ENCODE measurements at regions not wholly inside any gene's neighbourhood (a gene's known extent, or its start where the extent isn't known, plus 50 kb on each side); places are given as distances from the start of the nearest gene placed in this dataset.

DNA sequence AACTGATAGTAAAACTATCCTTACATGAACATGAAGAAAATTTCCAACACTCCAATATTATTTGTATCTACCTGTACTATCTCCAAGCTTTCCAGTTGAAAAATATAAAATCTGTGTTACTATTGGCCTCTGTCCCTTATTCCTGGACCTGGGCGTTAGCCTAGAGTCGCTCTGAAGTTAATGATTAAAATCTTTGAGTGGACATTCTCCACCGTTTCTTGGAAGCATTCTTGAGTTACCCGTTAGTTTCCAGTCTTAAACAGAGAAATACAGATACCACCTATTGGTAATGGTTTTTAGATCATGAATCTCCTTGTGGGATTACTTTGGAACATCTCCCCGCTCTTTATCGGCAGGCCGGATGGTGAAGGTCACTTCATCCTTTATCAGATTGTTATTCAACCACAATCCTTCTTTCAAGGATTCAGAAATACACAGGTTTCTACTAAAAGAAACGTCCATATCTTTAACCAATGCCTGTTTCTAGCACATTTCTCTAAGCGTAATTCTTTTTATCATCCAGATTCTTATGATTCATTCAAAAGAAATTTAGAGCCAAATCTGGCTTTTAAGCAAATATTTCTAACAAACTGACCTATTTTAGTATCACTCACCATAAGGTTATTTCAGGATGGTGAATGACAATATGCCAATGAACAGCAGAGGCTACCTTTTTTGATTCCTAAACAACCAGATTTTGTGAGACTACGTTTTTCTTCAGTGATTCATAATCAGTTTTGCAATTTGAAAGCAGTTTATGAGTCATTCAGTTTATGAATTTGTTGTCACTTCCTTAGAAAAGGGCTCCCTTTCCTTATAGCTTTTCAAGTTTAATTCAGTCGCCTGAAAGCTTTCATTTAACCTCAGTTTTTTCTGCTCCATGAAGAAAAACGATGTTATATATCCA lies 70.2 kb upstream of the ERRFI1 start:
- Mint-ChIP-seq H3K9me3 (peaks cover 14% of the 10 kb centered on the region), H3K36me3 (ENCODE audit: low read depth) (peaks cover 12% of the 10 kb centered on the region), H3K4me3 (no peak overlapping the region), H3K27ac (peak overlapping the region; percentile 82), H3K4me1 (peaks cover 37% of the 10 kb centered on the region), H3K27me3 (peaks cover under 1% of the 10 kb centered on the region)
- no peak for DNase-seq
- ChIA-PET POLR2A (interaction anchor here (1.0 to 1.4 kb wide), 4 partner anchors 16 to 166 kb away, joined by 3 to 5 read pairs (median 3); no protein-coding TSS in a partner anchor), CTCF (no interaction called here)

DNA sequence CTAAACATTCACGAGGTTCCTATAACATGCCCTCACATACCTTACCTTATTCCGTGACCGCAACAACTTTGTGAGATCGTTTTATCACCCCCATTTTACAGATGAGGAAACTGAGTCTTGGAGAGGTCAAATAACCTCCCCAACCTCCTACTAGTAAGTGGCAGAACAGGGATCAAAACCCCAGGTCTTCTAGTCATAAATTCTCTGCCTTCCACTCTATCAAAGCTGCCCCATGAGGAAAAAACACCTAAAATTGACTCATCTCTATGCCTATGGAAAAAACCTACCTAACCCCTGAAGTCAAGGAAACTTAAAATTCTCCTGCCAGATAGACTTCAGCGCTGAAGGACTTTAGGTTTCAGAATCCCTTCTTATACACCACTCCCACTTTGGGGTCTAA lies 69.5 kb upstream of the ERRFI1 start:
- CTCF ChIA-PET, result no interaction called here
- H3K4me3 Mint-ChIP-seq, result no peak overlapping the region

GRCh38 chr1:8094481-8095241 lies 68.6 kb upstream of the ERRFI1 start:
- Mint-ChIP-seq H3K27ac (no peak overlapping the region), H3K9me3 (peaks cover 14% of the 10 kb centered on the region), H3K4me3 (no peak overlapping the region), H3K4me1 (peaks cover 48% of the 10 kb centered on the region), H3K36me3 (ENCODE audit: low read depth) (peaks cover 12% of the 10 kb centered on the region), H3K27me3 (no peaks in the 10 kb centered on the region)
- no peak for DNase-seq
- ChIA-PET POLR2A (no interaction called here), CTCF (no interaction called here)

More for the DNA sequence above, 69.5 kb upstream of the ERRFI1 start:
- Mint-ChIP-seq H3K27ac (no peak overlapping the region), H3K4me1 (peaks cover 39% of the 10 kb centered on the region), H3K27me3 (no peaks in the 10 kb centered on the region), H3K9me3 (peaks cover 14% of the 10 kb centered on the region), H3K36me3 (ENCODE audit: low read depth) (peaks cover 12% of the 10 kb centered on the region)
- no peak for DNase-seq
- POLR2A ChIA-PET, result no interaction called here

- peaks cover 12% of the 10 kb centered on the region for H3K36me3 Mint-ChIP-seq (ENCODE audit: low read depth)
- H3K4me3 Mint-ChIP-seq, result no peak overlapping the region
- H3K4me1 Mint-ChIP-seq, result peaks cover 55% of the 10 kb centered on the region
- no peak overlapping the region for H3K27ac Mint-ChIP-seq
- H3K9me3 Mint-ChIP-seq, result peaks cover 14% of the 10 kb centered on the region
- ChIA-PET POLR2A (no interaction called here), CTCF (no interaction called here)
- no peak for DNase-seq
- no peaks in the 10 kb centered on the region for H3K27me3 Mint-ChIP-seq
Measured at GRCh38 chr1:8093221-8093980, 67.3 kb upstream of the ERRFI1 start.

DNA sequence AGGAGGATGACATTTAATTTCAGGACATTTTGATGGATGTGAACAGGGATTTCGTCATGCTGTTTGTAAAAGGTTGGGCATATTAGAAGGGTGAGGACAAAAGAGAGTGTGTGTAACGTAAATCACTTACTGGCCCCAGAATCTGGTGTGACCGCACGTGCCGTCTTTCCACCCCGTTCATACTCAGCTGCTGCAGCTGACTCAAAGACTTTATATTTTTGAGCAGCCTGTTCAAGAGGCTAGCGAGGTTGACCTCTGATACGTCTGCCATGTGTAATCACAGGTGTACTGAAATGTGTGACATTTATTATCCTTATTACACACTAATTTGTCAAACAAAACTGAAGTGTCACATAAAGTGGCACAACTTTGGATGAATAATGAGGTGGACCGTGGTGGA lies 66.5 kb upstream of the ERRFI1 start:
- Mint-ChIP-seq H3K4me3 (no peak overlapping the region), H3K4me1 (peaks cover 50% of the 10 kb centered on the region)
- CTCF ChIA-PET, result no interaction called here

GRCh38 chr1:8091691-8092090 lies 65.6 kb upstream of the ERRFI1 start:
- CTCF ChIA-PET, result no interaction called here

More for the DNA sequence above, 66.5 kb upstream of the ERRFI1 start:
- POLR2A ChIA-PET, result no interaction called here
- Mint-ChIP-seq H3K27ac (no peak overlapping the region), H3K27me3 (no peaks in the 10 kb centered on the region), H3K36me3 (ENCODE audit: low read depth) (peaks cover 12% of the 10 kb centered on the region), H3K9me3 (peaks cover 14% of the 10 kb centered on the region)
- no peak for DNase-seq

GRCh38 chr1:8090241-8090702 lies 64.2 kb upstream of the ERRFI1 start:
- H3K27ac Mint-ChIP-seq, result no peak overlapping the region
- H3K4me3 Mint-ChIP-seq, result no peak overlapping the region
- H3K9me3 Mint-ChIP-seq, result peaks cover 10% of the 10 kb centered on the region
- POLR2A ChIA-PET, result interaction anchor here (1.2 kb wide), 1 partner anchor 15 kb away, joined by 3 read pairs; no protein-coding TSS in a partner anchor
- CTCF ChIA-PET, result no interaction called here
- H3K27me3 Mint-ChIP-seq, result peaks cover under 1% of the 10 kb centered on the region
- peaks cover 12% of the 10 kb centered on the region for H3K36me3 Mint-ChIP-seq (ENCODE audit: low read depth)
- DNase-seq, result no peak
- peaks cover 28% of the 10 kb centered on the region for H3K4me1 Mint-ChIP-seq

More at GRCh38 chr1:8091691-8092090, 65.6 kb upstream of the ERRFI1 start:
- POLR2A ChIA-PET, result interaction anchor here (0.6 kb wide), 1 partner anchor 143 kb away, joined by 3 read pairs; no protein-coding TSS in a partner anchor
- no peak overlapping the region for H3K4me3 Mint-ChIP-seq
- H3K27ac Mint-ChIP-seq, result no peak overlapping the region
- DNase-seq, result no peak
- H3K36me3 Mint-ChIP-seq (ENCODE audit: low read depth), result peaks cover 12% of the 10 kb centered on the region
- peaks cover 14% of the 10 kb centered on the region for H3K9me3 Mint-ChIP-seq
- peaks cover 40% of the 10 kb centered on the region for H3K4me1 Mint-ChIP-seq
- no peaks in the 10 kb centered on the region for H3K27me3 Mint-ChIP-seq

- Mint-ChIP-seq H3K36me3 (ENCODE audit: low read depth) (peaks cover 7% of the 10 kb centered on the region), H3K27ac (no peak overlapping the region), H3K9me3 (peaks cover 8% of the 10 kb centered on the region), H3K4me3 (no peak overlapping the region), H3K27me3 (peaks cover 4% of the 10 kb centered on the region), H3K4me1 (peaks cover 22% of the 10 kb centered on the region)
- no peak for DNase-seq
- CTCF ChIA-PET, result no interaction called here
- POLR2A ChIA-PET, result interaction anchor here (1.2 kb wide), 1 partner anchor 15 kb away, joined by 3 read pairs; no protein-coding TSS in a partner anchor
Measured at GRCh38 chr1:8089535-8090228, 63.6 kb upstream of the ERRFI1 start.

DNA sequence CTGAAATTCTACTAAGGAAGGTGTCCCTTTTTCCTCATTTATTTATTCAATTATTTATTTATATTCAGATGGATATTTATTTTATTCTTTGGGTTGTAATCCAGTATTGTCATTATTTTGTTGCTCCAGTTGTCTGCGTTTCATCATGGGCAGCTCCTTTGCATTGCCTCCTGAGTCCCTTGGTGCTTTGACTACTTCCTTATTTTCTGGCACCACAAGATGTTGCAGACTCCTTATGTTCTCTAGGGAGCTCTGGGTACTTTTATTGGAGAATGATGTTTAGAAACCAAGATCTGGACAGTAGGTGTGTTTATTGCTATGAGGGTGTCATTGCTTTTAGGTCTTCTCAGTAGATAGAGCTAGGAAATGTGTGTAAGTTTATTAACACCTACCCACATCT lies 59.9 kb upstream of the ERRFI1 start:
- peaks cover 5% of the 10 kb centered on the region for H3K27me3 Mint-ChIP-seq
- H3K4me1 Mint-ChIP-seq, result peaks cover 17% of the 10 kb centered on the region
- CTCF ChIA-PET, result interaction anchor here (0.5 to 1.0 kb wide), 3 partner anchors 20 to 181 kb away, joined by 3 to 4 read pairs (median 3); no protein-coding TSS in a partner anchor
- no peak overlapping the region for H3K27ac Mint-ChIP-seq
- no peak for DNase-seq
- no peak overlapping the region for H3K4me3 Mint-ChIP-seq
- no peaks in the 10 kb centered on the region for H3K9me3 Mint-ChIP-seq
- POLR2A ChIA-PET, result no interaction called here
- H3K36me3 Mint-ChIP-seq (ENCODE audit: low read depth), result no peaks in the 10 kb centered on the region

GRCh38 chr1:8084913-8085312 lies 58.8 kb upstream of the ERRFI1 start:
- ChIA-PET POLR2A (no interaction called here), CTCF (no interaction called here)
- H3K4me1 Mint-ChIP-seq, result peaks cover 10% of the 10 kb centered on the region
- no peak overlapping the region for H3K4me3 Mint-ChIP-seq
- no peaks in the 10 kb centered on the region for H3K9me3 Mint-ChIP-seq
- peaks cover 11% of the 10 kb centered on the region for H3K27me3 Mint-ChIP-seq
- no peak for DNase-seq
- no peak overlapping the region for H3K27ac Mint-ChIP-seq
- no peaks in the 10 kb centered on the region for H3K36me3 Mint-ChIP-seq (ENCODE audit: low read depth)

DNA sequence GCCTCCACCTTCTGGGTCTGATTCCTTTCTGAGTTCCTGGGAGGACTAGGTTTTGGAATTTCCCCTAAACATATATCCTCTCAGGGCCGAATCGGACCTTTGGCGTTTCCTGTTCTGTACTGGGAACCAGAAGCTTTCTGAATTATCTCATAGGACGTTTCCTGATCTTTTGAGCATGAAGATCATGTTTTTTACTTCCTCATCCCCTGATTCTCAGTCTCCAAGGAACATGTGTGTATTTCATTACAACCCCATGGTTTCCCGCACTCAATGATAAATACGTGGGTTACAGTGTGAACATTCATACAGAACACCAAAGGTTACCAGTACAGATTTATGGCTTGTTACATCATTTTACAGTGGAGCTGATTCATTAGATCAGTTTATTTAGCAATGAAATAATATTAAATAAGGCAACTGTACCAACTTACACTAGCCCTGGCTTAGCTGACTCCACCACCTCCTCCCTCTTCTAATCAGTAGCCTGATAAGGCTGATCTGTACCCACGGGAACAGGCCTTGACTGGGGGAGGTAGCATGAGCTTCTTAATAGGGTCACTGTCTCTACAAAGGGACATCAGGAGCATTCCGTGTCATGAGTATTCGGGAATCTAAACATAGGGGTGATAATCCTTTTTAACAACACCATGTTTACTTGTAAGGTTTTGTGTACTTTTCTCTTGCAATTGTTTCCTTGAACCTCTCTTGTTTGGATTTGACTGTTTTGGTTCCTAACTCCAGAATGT lies 57.8 kb upstream of the ERRFI1 start:
- ChIA-PET CTCF (no interaction called here), POLR2A (no interaction called here)
- Mint-ChIP-seq H3K27me3 (peaks cover 12% of the 10 kb centered on the region), H3K4me3 (no peak overlapping the region), H3K27ac (no peak overlapping the region), H3K4me1 (no peaks in the 10 kb centered on the region), H3K36me3 (ENCODE audit: low read depth) (no peaks in the 10 kb centered on the region), H3K9me3 (no peaks in the 10 kb centered on the region)
- DNase-seq, result no peak

GRCh38 chr1:8082945-8083344 lies 56.8 kb upstream of the ERRFI1 start:
- H3K4me1 Mint-ChIP-seq, result peaks cover 4% of the 10 kb centered on the region
- POLR2A ChIA-PET, result no interaction called here
- H3K36me3 Mint-ChIP-seq (ENCODE audit: low read depth), result no peaks in the 10 kb centered on the region
- H3K27ac Mint-ChIP-seq, result no peak overlapping the region
- CTCF ChIA-PET, result interaction anchor here (0.5 kb wide), 1 partner anchor 27 kb away, joined by 4 read pairs; no protein-coding TSS in a partner anchor
- no peak overlapping the region for H3K4me3 Mint-ChIP-seq
- peaks cover 12% of the 10 kb centered on the region for H3K27me3 Mint-ChIP-seq
- H3K9me3 Mint-ChIP-seq, result no peaks in the 10 kb centered on the region
- no peak for DNase-seq
